GM12874 (cell line): ENCODE measurements at regions not wholly inside any gene's neighbourhood (a gene's known extent, or its start where the extent isn't known, plus 50 kb on each side); places are given as distances from the start of the nearest gene placed in this dataset.

ENCODE experiments used
- TF ChIP-seq, protein P1 (sequence below): IDR thresholded peaks from 2 replicates; pipeline ENCODE4 v1.5.1; 2011; ENCODE audit warnings: low read depth, mild to moderate bottlenecking, control low read depth, low read length, moderate library complexity; ENCODE audit not compliant: insufficient read depth

- TF ChIP-seq, protein P1, sequence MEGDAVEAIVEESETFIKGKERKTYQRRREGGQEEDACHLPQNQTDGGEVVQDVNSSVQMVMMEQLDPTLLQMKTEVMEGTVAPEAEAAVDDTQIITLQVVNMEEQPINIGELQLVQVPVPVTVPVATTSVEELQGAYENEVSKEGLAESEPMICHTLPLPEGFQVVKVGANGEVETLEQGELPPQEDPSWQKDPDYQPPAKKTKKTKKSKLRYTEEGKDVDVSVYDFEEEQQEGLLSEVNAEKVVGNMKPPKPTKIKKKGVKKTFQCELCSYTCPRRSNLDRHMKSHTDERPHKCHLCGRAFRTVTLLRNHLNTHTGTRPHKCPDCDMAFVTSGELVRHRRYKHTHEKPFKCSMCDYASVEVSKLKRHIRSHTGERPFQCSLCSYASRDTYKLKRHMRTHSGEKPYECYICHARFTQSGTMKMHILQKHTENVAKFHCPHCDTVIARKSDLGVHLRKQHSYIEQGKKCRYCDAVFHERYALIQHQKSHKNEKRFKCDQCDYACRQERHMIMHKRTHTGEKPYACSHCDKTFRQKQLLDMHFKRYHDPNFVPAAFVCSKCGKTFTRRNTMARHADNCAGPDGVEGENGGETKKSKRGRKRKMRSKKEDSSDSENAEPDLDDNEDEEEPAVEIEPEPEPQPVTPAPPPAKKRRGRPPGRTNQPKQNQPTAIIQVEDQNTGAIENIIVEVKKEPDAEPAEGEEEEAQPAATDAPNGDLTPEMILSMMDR: no peak
These were observed 284.6 kb upstream of the RPS23 start for GRCh38 chr5:82562696-82563240.

- TF ChIP-seq, protein P1: no peak
These were observed 283.6 kb upstream of the RPS23 start for GRCh38 chr5:82561797-82562196.

- TF ChIP-seq, protein P1: no peak
These were observed 282.8 kb upstream of the RPS23 start for GRCh38 chr5:82560969-82561368.

DNA sequence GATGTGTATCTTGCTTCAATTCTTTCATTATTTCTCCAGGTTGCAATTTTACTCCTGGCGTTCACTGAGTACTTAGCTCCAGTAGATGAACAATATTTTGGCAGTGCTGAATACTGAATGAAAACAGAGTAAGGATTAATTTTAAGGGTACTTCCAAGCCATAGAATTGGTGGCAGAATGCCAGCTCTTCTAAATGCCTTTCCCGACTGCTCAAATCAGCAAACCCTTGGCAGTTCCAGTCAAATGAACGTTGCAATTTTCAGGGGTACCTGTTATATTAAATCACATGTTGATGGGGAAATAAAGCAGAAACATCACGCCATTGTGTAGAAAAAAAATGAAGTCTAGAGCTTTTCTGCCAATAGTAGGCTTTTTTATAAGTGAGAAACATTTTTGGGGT lies 282.4 kb upstream of the RPS23 start:
- TF ChIP-seq, protein P1: no peak

DNA sequence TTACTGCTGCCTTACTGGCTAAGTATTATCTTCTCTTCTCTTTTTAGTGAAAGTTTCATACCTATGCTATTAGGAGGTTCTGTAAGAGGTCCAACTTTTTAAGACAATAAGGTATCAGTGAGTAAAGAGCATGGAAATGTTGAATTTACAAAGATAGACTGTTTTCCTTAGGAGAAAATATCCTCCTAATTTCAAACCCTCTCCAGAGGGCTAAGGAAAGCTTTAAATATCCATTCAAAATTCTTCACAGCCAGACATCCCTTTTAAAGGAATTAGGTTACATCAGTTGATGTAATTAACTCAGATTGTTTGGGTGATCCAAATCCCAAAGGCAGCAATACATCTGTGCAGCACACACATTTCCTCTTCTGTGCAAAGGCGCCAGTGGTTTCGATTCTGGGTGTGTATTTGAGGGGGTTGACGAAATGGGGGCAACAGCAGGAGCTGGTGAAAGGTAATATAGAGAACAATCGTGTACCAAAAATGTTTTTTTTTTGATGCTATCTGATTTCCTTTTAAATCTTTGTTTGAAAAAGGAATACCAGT lies 273.8 kb upstream of the RPS23 start:
- TF ChIP-seq, protein P1: no peak

GRCh38 chr5:82551192-82551591 lies 273.0 kb upstream of the RPS23 start:
- TF ChIP-seq, protein P1: no peak

DNA sequence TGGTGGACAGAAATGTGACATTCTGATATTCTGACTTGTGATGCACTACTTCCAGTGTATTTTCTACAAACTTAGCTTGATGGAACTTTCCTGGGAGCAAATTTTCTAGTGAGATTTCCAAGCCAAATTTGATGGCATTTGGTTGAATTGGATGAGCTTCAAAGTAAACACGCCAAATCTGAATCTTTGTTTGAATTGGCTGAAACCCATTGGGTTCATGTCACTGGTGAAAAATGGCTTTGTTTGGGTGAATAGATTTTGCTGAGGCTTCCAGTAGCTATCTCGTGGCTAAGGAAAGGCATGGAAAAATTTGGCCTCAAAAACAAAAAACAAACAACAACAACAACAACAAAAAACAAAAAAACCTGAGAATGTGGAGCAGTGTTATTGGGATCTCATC lies 271.1 kb upstream of the RPS23 start:
- TF ChIP-seq, protein P1: no peak

DNA sequence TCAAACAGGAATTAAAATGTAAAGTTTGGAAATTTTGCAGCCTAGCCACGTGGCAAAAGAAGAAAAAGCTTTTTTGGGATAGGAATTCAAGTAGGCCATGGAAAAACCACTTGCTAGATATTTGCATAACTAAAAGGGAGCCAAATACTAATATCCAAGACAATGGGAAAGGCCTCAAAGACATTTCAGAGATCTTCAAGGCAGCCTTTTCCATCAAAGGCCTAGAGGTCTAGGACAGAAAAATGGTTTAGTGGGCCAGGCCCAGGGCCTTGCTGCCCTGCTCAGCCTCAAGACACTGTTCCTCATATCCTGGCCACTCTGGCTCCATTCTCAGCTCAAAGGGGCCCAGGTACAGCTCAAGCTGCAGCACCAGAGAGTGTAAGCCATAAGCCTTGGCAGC lies 265.9 kb upstream of the RPS23 start:
- TF ChIP-seq, protein P1: no peak
